ENCODE measurements at regions not wholly inside any gene's neighbourhood (a gene's known extent, or its start where the extent isn't known, plus 50 kb on each side); places are given as distances from the start of the nearest gene placed in this dataset.

GRCh38 chr22:49051491-49052022 lies 776.1 kb downstream of the BRD1 start:
- no peak for DNase-seq (ENCODE audit: low read depth)

- no peak for DNase-seq (ENCODE audit: low read depth)
Observed at GRCh38 chr22:49049691-49050090, 778.0 kb downstream of the BRD1 start.

DNA sequence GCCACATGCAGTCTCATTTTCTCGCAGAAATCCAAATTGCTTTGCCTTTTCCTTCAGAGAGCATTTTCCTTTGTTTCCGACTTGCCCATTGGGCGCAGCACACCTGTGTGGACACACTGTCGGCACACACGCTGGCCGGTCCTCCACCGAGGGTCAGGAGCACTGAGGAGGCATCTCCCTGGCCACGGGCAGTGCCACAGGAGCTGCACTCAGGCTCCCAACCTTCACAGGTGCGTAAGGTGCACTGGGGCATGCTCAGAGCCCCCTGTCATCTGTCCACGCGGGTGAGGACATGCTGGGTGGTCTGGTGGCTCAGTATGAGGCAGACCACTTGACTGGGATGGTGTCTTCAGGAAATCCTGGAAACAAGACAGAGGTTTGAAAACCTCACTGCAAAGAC lies 779.1 kb downstream of the BRD1 start:
- DNase-seq (ENCODE audit: low read depth), result no peak

GRCh38 chr22:49047447-49047846 lies 780.2 kb downstream of the BRD1 start:
- no peak for DNase-seq (ENCODE audit: low read depth)

DNA sequence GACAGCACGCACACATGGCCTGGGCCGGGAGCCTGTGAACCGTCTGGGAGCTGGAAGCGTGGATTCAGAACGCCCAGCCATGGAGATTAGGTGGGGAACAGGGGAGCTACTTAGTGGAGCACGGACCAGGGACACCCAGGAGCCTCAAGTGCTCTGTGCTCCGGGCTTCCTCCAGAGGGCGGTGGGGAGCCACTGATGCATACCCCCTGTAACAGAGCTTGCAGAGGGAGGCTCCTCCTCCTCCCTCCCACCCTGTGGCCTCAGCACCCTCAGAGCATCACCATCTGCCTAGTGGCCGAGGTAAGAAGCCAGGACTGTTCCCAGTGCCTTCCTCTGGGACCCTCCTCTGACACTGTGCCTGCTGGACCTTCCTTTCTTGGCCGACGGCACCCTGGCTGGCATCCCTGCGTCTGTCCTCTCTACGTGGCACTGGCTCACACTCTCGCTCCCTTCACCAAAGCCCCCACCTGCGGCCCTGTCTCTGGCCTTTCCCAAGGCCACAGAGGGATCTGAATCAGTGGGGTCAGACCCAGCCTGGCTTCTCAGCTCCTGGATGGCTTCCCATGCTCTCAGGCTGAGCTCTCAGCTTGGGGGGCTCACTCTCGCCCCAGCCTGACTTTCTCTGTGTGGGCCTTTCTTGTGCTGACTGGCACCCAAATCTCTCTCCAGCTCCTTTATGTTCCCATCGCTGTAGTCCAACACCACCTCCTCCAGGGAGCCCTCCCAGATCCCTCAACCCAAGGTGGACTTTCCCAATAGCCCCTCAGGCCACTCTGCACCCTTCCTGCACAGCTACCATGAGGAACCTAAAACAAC lies 780.9 kb downstream of the BRD1 start:
- DNase-seq (ENCODE audit: low read depth), result no peak

GRCh38 chr22:49046000-49046545 lies 781.6 kb downstream of the BRD1 start:
- DNase-seq (ENCODE audit: low read depth), result no peak

DNA sequence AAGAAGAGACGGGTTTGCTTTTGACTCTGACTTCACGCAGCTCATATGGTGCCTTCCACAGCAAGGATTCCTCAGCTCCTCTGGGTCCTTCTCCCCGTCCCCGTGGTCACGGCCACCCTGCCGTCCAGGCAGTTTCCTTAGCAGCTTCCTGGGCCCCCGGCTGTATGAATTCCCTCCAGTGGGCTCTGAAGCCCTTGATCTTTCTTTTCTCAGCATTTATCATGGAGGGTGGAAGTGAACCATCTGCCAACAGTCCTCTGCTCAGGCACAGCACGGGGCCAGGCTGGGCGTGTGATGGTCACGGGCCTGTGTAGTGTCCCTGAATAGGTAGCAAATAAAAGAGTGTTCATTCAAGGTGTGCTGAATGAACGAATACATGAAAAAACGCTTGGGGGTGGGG lies 782.4 kb downstream of the BRD1 start:
- no peak for DNase-seq (ENCODE audit: low read depth)

DNA sequence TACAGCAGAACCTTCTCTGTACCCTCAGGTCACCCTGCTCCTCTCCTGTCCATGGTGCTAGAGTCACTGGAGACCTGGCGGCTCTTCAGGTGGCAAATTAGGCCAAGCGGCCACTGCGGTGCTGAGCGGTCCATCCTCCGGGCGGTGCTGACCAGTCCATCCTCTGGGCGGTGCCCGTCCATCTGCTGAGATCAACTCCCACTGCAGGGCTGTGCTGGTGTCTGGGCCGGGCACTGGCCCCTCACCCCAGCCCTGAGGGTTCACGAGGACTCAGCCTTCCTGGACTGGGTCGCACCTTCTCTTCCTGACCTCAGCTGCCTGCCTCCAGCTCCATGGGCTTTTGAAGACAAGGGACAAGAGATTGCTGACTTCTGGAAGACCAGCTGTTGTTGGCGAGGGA lies 782.9 kb downstream of the BRD1 start:
- DNase-seq (ENCODE audit: low read depth), result no peak

- no peak for DNase-seq (ENCODE audit: low read depth)
Observed at GRCh38 chr22:49044091-49044490, 783.6 kb downstream of the BRD1 start.

- DNase-seq (ENCODE audit: low read depth), result no peak
Observed at GRCh38 chr22:49042877-49043859, 784.5 kb downstream of the BRD1 start.

GRCh38 chr22:49042066-49042465 lies 785.6 kb downstream of the BRD1 start:
- no peak for DNase-seq (ENCODE audit: low read depth)

- DNase-seq (ENCODE audit: low read depth), result no peak
Observed at GRCh38 chr22:49040754-49041467, 786.8 kb downstream of the BRD1 start.

GRCh38 chr22:49040111-49040510 lies 787.6 kb downstream of the BRD1 start:
- no peak for DNase-seq (ENCODE audit: low read depth)

DNA sequence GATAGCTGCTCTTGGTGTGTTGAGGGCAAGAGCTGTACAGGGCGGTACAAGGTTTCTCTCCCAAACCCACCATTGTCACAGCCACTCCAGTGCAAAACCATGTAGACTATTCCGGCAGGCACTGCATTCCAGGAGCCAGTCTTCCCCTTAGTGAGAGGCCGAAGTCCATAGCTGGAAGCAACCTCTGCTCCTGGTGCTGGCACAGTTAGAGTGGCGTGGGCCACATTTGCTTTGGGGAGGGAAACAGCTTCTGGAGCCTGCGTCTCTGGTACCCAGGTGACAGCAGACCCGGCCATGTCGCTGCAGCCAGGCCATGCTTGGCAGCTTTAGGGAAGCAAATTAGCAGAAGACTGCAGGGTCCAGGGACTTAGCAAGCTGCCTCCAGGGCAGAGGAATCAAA lies 788.0 kb downstream of the BRD1 start:
- DNase-seq (ENCODE audit: low read depth), result no peak

GRCh38 chr22:49037701-49038245 lies 789.9 kb downstream of the BRD1 start:
- DNase-seq (ENCODE audit: low read depth), result no peak

DNA sequence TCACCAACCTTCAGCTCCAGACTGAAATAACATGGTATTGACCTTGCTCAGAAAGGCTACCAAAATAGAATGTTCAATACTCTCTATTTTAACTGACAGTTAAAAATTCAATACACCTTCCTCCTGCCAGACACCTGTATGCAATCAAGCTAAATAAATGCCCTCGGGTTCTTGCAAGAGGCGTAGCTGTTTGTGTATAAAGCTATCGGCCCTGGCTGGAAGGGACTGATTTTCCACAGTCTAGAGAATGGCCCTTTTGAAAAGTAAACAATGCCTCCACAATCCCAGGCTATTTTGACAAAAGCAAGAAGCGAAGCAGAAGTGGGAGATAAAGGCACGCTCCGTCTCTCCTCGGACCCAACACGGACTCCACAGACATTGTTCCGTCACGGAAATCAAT lies 791.2 kb downstream of the BRD1 start:
- DNase-seq (ENCODE audit: low read depth), result no peak

DNA sequence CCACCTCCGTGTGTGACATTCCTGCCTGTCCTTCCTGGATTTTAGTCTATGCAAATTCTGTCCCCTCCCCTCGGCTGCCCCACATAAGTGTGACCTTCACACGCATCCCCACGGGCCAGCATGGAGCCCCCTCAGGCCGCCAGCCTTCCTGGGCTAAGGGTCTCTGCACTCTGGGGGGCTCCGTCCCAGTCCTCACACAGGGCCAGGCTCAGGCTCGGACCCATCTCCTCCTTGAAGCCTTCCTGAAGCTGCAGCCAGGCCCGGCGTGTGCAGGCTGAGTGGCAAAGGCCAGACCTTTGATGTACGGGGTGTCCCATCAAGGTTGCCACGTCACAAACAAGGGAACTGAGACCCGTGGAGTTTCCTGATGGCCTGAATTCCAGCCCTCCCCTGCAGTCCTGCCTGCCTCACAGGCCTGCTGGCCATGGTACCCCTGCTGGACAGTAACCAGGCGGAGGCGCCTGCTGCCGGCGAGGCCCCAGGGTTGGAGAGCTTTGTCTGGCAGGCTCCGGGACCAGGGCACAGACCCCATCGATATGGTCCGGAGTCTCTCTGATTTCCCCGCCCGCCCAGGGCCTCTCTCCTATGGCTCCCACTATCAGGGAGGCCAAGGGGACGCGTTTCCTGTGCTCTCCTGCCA lies 791.7 kb downstream of the BRD1 start:
- no peak for DNase-seq (ENCODE audit: low read depth)

GRCh38 chr22:49034836-49035817 lies 792.5 kb downstream of the BRD1 start:
- no peak for DNase-seq (ENCODE audit: low read depth)

- DNase-seq (ENCODE audit: low read depth), result no peak
Observed at GRCh38 chr22:49033616-49034015, 794.1 kb downstream of the BRD1 start.

GRCh38 chr22:49032821-49033220 lies 794.9 kb downstream of the BRD1 start:
- DNase-seq (ENCODE audit: low read depth), result no peak
